Progenitor cell of endocrine pancreas (in vitro differentiated cells): ENCODE measurements at regions not wholly inside any gene's neighbourhood (a gene's known extent, or its start where the extent isn't known, plus 50 kb on each side); places are given as distances from the start of the nearest gene placed in this dataset.
"Not testable (repeated sequence)": the region's sequence is repeated elsewhere in the genome, so short reads cannot be mapped to it uniquely, and the experiment has no call there.

Experiments used
- DNase-seq: peaks from one replicate; pipeline ENCODE4 v3.0.0; 2021; ENCODE audit warnings: low spot score; ENCODE audit not compliant: unreplicated experiment
- H3K27ac Mint-ChIP-seq: 2 replicates; pipeline ENCODE4 v1.8.0; 2021; ENCODE audit warnings: mild to moderate bottlenecking, moderate library complexity, mixed read lengths
- H3K27me3 Mint-ChIP-seq: 2 replicates; pipeline ENCODE4 v1.8.0; 2021; ENCODE audit warnings: mixed read lengths
- H3K36me3 Mint-ChIP-seq: 2 replicates; pipeline ENCODE4 v1.8.0; 2022; ENCODE audit warnings: mixed read lengths; ENCODE audit not compliant: insufficient read depth
- H3K4me1 Mint-ChIP-seq: 2 replicates; pipeline ENCODE4 v1.8.0; 2021; ENCODE audit warnings: low read depth, mixed read lengths
- H3K4me3 Mint-ChIP-seq: 2 replicates; pipeline ENCODE4 v1.8.0; 2021; ENCODE audit warnings: low read depth, mild to moderate bottlenecking, moderate library complexity, mixed read lengths
- H3K9me3 Mint-ChIP-seq: 2 replicates; pipeline ENCODE4 v1.8.0; 2021; ENCODE audit warnings: low read depth, mixed read lengths
- CTCF ChIP-seq: fragments of 200-600 bp; sonication (generic); IDR thresholded peaks from one replicate; pipeline ENCODE4 v1.5.0; 2021; ENCODE audit warnings: antibody characterized with exemption, mild to moderate bottlenecking; ENCODE audit not compliant: unreplicated experiment

GRCh38 chr14:51597261-51598001 is 54.3 kb upstream of the FRMD6 start:
- TF ChIP-seq CTCF: no peak
- no peak for DNase-seq
- Mint-ChIP-seq H3K9me3 (no peaks in the 10 kb centered on the region), H3K27ac (no peak overlapping the region), H3K4me3 (no peak overlapping the region), H3K36me3 (no peaks in the 10 kb centered on the region), H3K27me3 (no peaks in the 10 kb centered on the region), H3K4me1 (no peaks in the 10 kb centered on the region)

- not testable (repeated sequence) for H3K27me3 Mint-ChIP-seq, H3K27ac Mint-ChIP-seq, H3K4me3 Mint-ChIP-seq, H3K36me3 Mint-ChIP-seq, H3K9me3 Mint-ChIP-seq, H3K4me1 Mint-ChIP-seq, DNase-seq
These were observed 52.6 kb upstream of the FRMD6 start for GRCh38 chr14:51598924-51599600.

- Mint-ChIP-seq H3K9me3 (no peaks in the 10 kb centered on the region), H3K4me3 (no peak overlapping the region), H3K36me3 (no peaks in the 10 kb centered on the region), H3K4me1 (peaks cover 10% of the 10 kb centered on the region), H3K27ac (no peak overlapping the region), H3K27me3 (no peaks in the 10 kb centered on the region)
- no peak for DNase-seq
- no peak for TF ChIP-seq CTCF
These were observed 51.1 kb upstream of the FRMD6 start for GRCh38 chr14:51600658-51601057.
